A549 (cell line): ENCODE measurements at regions not wholly inside any gene's neighbourhood (a gene's known extent, or its start where the extent isn't known, plus 50 kb on each side); places are given as distances from the start of the nearest gene placed in this dataset.

ENCODE experiments used
- ATAC-seq, 2 experiments: fragments of 200-7000 bp in 1 of 2; fragments of >200 bp in 1 of 2; cut with Nextera tagmentation in 1 of 2; cut with Tn5 transposase in 1 of 2; 3 replicates each; pipeline versions ENCODE4 v1.8.0 to v1.9.1; 2018 to 2020; ENCODE audit warnings: mild to moderate bottlenecking in 1 of 2, moderate library complexity in 1 of 2
- CTCF ChIA-PET: fragments of 300-600 bp; sonication (Branson Sonifier 250); formaldehyde crosslinking; extraction: SDS; loops from one replicate; lab custom pipeline; 2021; ENCODE audit warnings: antibody characterized with exemption, inconsistent platforms; lab: Yijun Ruan, JAX
- POLR2A ChIA-PET: fragments of 350-600 bp; formaldehyde crosslinking; extraction: SDS; loops from one replicate; lab custom pipeline; 2021; ENCODE audit warnings: antibody characterized with exemption, inconsistent platforms; lab: Yijun Ruan, JAX
- DNase-seq, 2 experiments: peaks; one replicate each; pipeline versions ENCODE4 v3.0.0 to v3.0.0-alpha.2; 2011 to 2016; ENCODE audit warnings: low read depth in 1 of 2, low spot score in 1 of 2
- FAIRE-seq: peaks from 2 replicates; lab custom pipeline; 2011; peaks lifted over from hg19 to GRCh38; lab: Jason Lieb, UNC
- H3K27ac ChIP-seq, 2 experiments: fragments of >200 bp; sonication (Bioruptor Twin); formaldehyde crosslinking; 3 replicates each; pipeline ENCODE4 v1.5.1; 2016 to 2017
- H3K4me1 ChIP-seq: fragments of >200 bp; sonication (Bioruptor Twin); formaldehyde crosslinking; 3 replicates; pipeline ENCODE4 v1.6.1; 2016
- H3K4me2 ChIP-seq: fragments of >200 bp; sonication (Bioruptor Twin); formaldehyde crosslinking; 3 replicates; pipeline ENCODE4 v1.6.1; 2016
- H3K4me3 ChIP-seq: fragments of >200 bp; sonication (Bioruptor Twin); formaldehyde crosslinking; 3 replicates; pipeline ENCODE4 v1.5.1; 2016
- H3K9me3 ChIP-seq: fragments of >200 bp; sonication (Bioruptor Twin); formaldehyde crosslinking; 3 replicates; pipeline ENCODE4 v1.6.1; 2016
- CEBPB ChIP-seq, 2 experiments: fragments of >200 bp in 1 of 2; sonication (Bioruptor Twin) in 1 of 2; formaldehyde crosslinking in 1 of 2; IDR thresholded peaks; 2 replicates each; pipeline ENCODE4 v1.6.1; 2012 to 2016
- EHF ChIP-seq: fragments of 250-450 bp; sonication (Bioruptor Pico); IDR thresholded peaks from 2 replicates; pipeline ENCODE4 v1.5.0; 2020; ENCODE audit warnings: mild to moderate bottlenecking
- FOSB ChIP-seq: fragments of 250-450 bp; sonication (Bioruptor Pico); IDR thresholded peaks from 2 replicates; pipeline ENCODE4 v1.5.0; 2020; ENCODE audit warnings: mild to moderate bottlenecking, moderate library complexity
- GATA3 ChIP-seq: IDR thresholded peaks from 2 replicates; pipeline ENCODE4 v1.6.1; 2012; ENCODE audit warnings: borderline replicate concordance
- NFE2L2 ChIP-seq: fragments of 150-350 bp; conservative IDR thresholded peaks from 2 replicates; pipeline ENCODE4 v1.6.1; 2014; ENCODE audit warnings: low read length
- RARB ChIP-seq: fragments of 250-450 bp; sonication (Bioruptor Pico); IDR thresholded peaks from 2 replicates; pipeline ENCODE4 v1.8.0; 2021; ENCODE audit warnings: mild to moderate bottlenecking, moderate library complexity
- SMC3 ChIP-seq: fragments of >200 bp; sonication (Bioruptor Twin); formaldehyde crosslinking; IDR thresholded peaks from 3 replicates; pipeline ENCODE4 v1.6.1; 2018; ENCODE audit warnings: inconsistent platforms
- TFCP2L1 ChIP-seq: fragments of 250-450 bp; sonication (Bioruptor Pico); IDR thresholded peaks from 2 replicates; pipeline ENCODE4 v1.5.0; 2021; ENCODE audit warnings: mild to moderate bottlenecking
- ZC3H11A ChIP-seq: fragments of 450-650 bp; IDR thresholded peaks from 2 replicates; pipeline ENCODE4 v1.6.1; 2014; ENCODE audit warnings: antibody characterized with exemption, mild to moderate bottlenecking
- ZFP36 ChIP-seq: fragments of 450-650 bp; IDR thresholded peaks from 2 replicates; pipeline ENCODE4 v1.6.1; 2014; ENCODE audit warnings: borderline replicate concordance; ENCODE audit not compliant: partially characterized antibody
- WGBS: methylation state at CpG from one replicate; pipeline ENCODE4 v1.1.6; 2017; ENCODE audit errors: missing lambda C conversion rate; 5-methylcytosine and 5-hydroxymethylcytosine counted together
- TF ChIP-seq, protein P1 (sequence below): fragments of >200 bp; sonication (Bioruptor Twin); formaldehyde crosslinking; IDR thresholded peaks from 3 replicates; pipeline ENCODE4 v1.6.1; 2016
- TF ChIP-seq, protein P2 (sequence below): IDR thresholded peaks from 2 replicates; pipeline ENCODE4 v1.6.1; 2012
- TF ChIP-seq, protein P3 (sequence below): fragments of 150-350 bp; IDR thresholded peaks from 2 replicates; pipeline ENCODE4 v1.6.1; 2014; ENCODE audit warnings: low read depth, mild to moderate bottlenecking, low read length

DNA sequence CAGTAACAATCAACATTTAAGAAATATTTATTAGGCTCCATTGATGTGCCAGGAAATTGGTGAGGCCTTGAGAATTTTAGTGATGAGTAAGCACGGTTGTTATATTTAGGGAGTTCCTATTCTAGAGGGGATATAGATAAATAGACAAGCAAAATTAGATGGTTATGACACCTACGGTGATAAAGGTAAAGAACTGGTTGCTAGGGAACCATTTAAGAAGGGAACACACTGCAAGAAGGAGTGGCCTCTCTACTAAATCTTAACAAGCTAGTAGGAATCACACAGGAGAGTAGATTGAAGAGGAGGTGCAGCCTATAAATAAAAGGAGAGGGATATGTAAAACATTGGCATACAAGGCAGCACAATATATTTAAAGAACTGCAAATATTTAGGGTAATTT, 155.2 kb downstream of the LRIG3 start:
- peak overlapping the region; percentile 68 for H3K4me2 ChIP-seq
- ATAC-seq (no peak), DNase-seq (no peak), FAIRE-seq (no peak)
- peaks cover 15% of the 10 kb centered on the region for H3K4me1 ChIP-seq
- H3K9me3 ChIP-seq, result 0 out of 3 replicates have a peak, but pooled peaks cover 4% of the 10 kb centered on the region
- POLR2A ChIA-PET, result no interaction called here
- no peak overlapping the region for H3K4me3 ChIP-seq
- TF ChIP-seq, protein P1, sequence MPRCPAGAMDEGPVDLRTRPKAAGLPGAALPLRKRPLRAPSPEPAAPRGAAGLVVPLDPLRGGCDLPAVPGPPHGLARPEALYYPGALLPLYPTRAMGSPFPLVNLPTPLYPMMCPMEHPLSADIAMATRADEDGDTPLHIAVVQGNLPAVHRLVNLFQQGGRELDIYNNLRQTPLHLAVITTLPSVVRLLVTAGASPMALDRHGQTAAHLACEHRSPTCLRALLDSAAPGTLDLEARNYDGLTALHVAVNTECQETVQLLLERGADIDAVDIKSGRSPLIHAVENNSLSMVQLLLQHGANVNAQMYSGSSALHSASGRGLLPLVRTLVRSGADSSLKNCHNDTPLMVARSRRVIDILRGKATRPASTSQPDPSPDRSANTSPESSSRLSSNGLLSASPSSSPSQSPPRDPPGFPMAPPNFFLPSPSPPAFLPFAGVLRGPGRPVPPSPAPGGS, result no peak
- TF ChIP-seq, protein P2, sequence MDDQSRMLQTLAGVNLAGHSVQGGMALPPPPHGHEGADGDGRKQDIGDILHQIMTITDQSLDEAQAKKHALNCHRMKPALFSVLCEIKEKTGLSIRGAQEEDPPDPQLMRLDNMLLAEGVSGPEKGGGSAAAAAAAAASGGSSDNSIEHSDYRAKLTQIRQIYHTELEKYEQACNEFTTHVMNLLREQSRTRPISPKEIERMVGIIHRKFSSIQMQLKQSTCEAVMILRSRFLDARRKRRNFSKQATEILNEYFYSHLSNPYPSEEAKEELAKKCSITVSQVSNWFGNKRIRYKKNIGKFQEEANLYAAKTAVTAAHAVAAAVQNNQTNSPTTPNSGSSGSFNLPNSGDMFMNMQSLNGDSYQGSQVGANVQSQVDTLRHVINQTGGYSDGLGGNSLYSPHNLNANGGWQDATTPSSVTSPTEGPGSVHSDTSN, result no peak
- TF ChIP-seq ZC3H11A, result no peak
- no peak for TF ChIP-seq TFCP2L1
- no peak for TF ChIP-seq FOSB (CRISPR knock-in tag)
- TF ChIP-seq RARB (CRISPR knock-in tag), result no peak
- WGBS, result 30% methylated on average over 2 of the region's 2 CpGs
- CTCF ChIA-PET, result no interaction called here
- peak overlapping the region in 1 of 2 experiments; percentile 3; a peak in 1 of 6 replicates for H3K27ac ChIP-seq

DNA sequence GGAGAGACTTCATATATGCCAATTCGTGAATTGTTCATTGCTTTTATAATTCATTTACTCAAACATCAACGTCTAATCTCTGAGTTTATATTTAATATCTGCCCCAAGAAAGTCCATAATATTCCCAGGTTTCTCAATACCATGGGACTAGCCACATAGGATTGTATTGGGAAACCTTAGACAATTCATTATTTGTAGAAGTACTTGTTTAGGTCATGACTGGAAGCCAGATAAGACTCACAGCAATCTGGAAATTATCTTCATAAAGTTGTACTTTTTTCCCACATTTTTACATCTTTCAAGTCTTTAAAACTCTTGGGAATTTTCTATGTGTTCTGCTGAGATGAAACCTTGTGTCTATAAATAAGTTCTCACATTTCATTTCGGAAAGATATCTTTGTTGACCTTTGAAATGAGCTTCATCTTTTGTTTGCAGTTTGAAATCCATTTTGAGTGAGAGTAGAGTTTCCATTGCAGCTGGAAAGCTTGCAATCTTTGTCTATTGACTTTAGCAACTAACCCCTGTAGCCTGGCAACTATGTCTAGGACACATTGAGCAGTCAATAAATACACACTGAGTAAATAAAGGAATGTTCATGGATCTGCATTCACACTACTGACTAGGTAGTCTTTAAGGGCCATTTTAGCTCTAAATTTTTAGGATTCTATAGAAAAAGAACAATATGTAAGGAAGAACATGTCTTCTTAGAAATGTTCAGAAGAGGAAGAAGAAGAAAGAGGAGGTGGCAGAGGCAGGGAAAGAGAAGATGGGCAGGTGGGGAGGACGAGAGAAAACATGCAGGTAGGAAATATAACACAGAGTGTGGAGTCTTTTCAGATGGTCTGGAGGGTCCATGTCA, 154.4 kb downstream of the LRIG3 start:
- Histone ChIP-seq H3K4me1 (peaks cover 15% of the 10 kb centered on the region), H3K27ac (peak overlapping the region; percentile 42 to 57; a peak in 4 of 6 replicates), H3K4me3 (no peak overlapping the region), H3K9me3 (0 out of 3 replicates have a peak, but pooled peaks cover 4% of the 10 kb centered on the region), H3K4me2 (peak overlapping the region; percentile 68)
- CTCF ChIA-PET, result no interaction called here
- FAIRE-seq (no peak), ATAC-seq (peak; percentile 89 to 91), DNase-seq (peak in 1 of 2 experiments; percentile 76)
- WGBS, result 6% methylated on average over 4 of the region's 4 CpGs
- TF ChIP-seq, protein P3, sequence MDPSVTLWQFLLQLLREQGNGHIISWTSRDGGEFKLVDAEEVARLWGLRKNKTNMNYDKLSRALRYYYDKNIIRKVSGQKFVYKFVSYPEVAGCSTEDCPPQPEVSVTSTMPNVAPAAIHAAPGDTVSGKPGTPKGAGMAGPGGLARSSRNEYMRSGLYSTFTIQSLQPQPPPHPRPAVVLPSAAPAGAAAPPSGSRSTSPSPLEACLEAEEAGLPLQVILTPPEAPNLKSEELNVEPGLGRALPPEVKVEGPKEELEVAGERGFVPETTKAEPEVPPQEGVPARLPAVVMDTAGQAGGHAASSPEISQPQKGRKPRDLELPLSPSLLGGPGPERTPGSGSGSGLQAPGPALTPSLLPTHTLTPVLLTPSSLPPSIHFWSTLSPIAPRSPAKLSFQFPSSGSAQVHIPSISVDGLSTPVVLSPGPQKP, result no peak
- TF ChIP-seq EHF (CRISPR knock-in tag) (no peak), ZFP36 (no peak), NFE2L2 (no peak), GATA3 (0 out of 2 replicates have a peak, but pooled peaks have one; percentile 32), SMC3 (no peak)
- POLR2A ChIA-PET, result no interaction called here

DNA sequence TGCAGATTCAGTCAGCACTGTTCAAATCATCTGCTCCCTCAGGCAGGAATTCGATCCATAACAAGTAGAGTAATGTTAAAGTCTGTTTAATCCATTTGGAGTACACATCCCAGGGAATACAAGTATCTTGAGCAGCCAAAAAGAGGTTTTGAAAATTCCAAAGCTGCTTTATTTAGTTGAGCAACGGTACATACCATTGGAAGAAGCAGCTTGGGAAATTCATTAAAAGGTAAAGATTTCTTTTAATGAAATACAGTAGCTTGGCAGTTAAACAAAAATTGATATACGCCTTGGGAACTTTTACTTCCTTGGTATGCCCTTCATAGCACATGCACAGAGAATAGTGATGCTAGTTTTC, 153.8 kb downstream of the LRIG3 start:
- Histone ChIP-seq H3K9me3 (0 out of 3 replicates have a peak, but pooled peaks cover 4% of the 10 kb centered on the region), H3K4me2 (peak overlapping the region; percentile 68), H3K4me1 (peaks cover 15% of the 10 kb centered on the region), H3K27ac (peak overlapping the region; percentile 42 to 57; a peak in 4 of 6 replicates), H3K4me3 (no peak overlapping the region)
- DNase-seq (no peak), FAIRE-seq (no peak), ATAC-seq (no peak)
- TF ChIP-seq FOSB (CRISPR knock-in tag) (no peak), EHF (CRISPR knock-in tag) (no peak), CEBPB (IDR thresholded peaks at IDR 0.05) (no peak), TFCP2L1 (no peak)
- TF ChIP-seq, protein P3, result no peak
- CTCF ChIA-PET, result no interaction called here
- WGBS, result 33% methylated on average over 3 of the region's 3 CpGs
- POLR2A ChIA-PET, result no interaction called here
